GM12878 (cell line): ENCODE measurements at regions not wholly inside any gene's neighbourhood (a gene's known extent, or its start where the extent isn't known, plus 50 kb on each side); places are given as distances from the start of the nearest gene placed in this dataset.

Experiments used
- ATAC-seq: fragments of 200-7000 bp; cut with Tn5 transposase; 3 replicates; pipeline ENCODE4 v1.9.1; 2020; ENCODE audit warnings: mild to moderate bottlenecking, moderate library complexity
- BruUV-seq: library from RNA; stranded (reverse); fragments of 400-500 nt; replicated peaks from 2 replicates; lab custom pipeline; 2021; lab: Mats Ljungman, UMichigan
- CTCF ChIA-PET: fragments of 300-600 bp; sonication (Branson Sonifier 250); formaldehyde crosslinking; extraction: SDS; loops from one replicate; lab custom pipeline; 2021; ENCODE audit warnings: inconsistent platforms; lab: Yijun Ruan, JAX
- POLR2A ChIA-PET: fragments of 350-600 bp; formaldehyde crosslinking; extraction: SDS; loops from one replicate; lab custom pipeline; 2021; ENCODE audit warnings: inconsistent platforms; lab: Charles Lee
- RAD21 ChIA-PET: fragments of 300-600 bp; sonication (Branson Sonifier 250); formaldehyde crosslinking; loops from one replicate; lab custom pipeline; 2023; ENCODE audit warnings: antibody characterized with exemption; ENCODE audit not compliant: unreplicated experiment; lab: Charles Lee
- SMC1A ChIA-PET: fragments of 300-600 bp; sonication (Branson Sonifier 250); formaldehyde crosslinking; loops from one replicate; lab custom pipeline; 2023; ENCODE audit not compliant: unreplicated experiment, uncharacterized antibody; lab: Charles Lee
- DNase-seq: peaks from one replicate; pipeline ENCODE4 v3.0.0-alpha.2; 2011; ENCODE audit warnings: low read depth, low spot score
- FAIRE-seq: peaks from 3 replicates; lab custom pipeline; 2011; peaks lifted over from hg19 to GRCh38; lab: Jason Lieb, UNC
- H2AFZ ChIP-seq: 2 replicates; pipeline ENCODE4 v1.6.0; 2011; ENCODE audit warnings: low read depth, low read length, control low read depth; ENCODE audit not compliant: control insufficient read depth
- H3K27ac ChIP-seq: 2 replicates; pipeline ENCODE4 v1.5.1; 2011; ENCODE audit warnings: control low read depth; ENCODE audit not compliant: control insufficient read depth, insufficient read depth
- H3K27me3 ChIP-seq, 2 experiments: replicated peaks in 1 of 2; 2 replicates each; pipeline versions ENCODE4 v1.6.0 to v1.6.1; 2011; ENCODE audit warnings: low read length in 1 of 2; ENCODE audit not compliant: control insufficient read depth in 2 of 2, insufficient read depth in 2 of 2
- H3K36me3 ChIP-seq, 2 experiments: 2 replicates each; pipeline ENCODE4 v1.5.1; 2011; ENCODE audit warnings: low read length in 1 of 2; ENCODE audit not compliant: control insufficient read depth in 2 of 2, insufficient read depth in 2 of 2
- H3K4me1 ChIP-seq: 2 replicates; pipeline ENCODE4 v1.6.1; 2011; ENCODE audit warnings: mild to moderate bottlenecking, low read length, moderate library complexity, mixed read lengths; ENCODE audit not compliant: control insufficient read depth, insufficient read depth
- H3K4me2 ChIP-seq: 2 replicates; pipeline ENCODE4 v1.6.0; 2011; ENCODE audit warnings: control low read depth; ENCODE audit not compliant: control insufficient read depth, insufficient read depth
- H3K4me3 ChIP-seq: fragments of 200-600 bp; sonication (generic); 2 replicates; pipeline ENCODE4 v1.5.1; 2016
- H3K79me2 ChIP-seq: 2 replicates; pipeline ENCODE4 v1.6.0; 2011; ENCODE audit warnings: low read length; ENCODE audit not compliant: control insufficient read depth, insufficient read depth
- H3K9ac ChIP-seq: 2 replicates; pipeline ENCODE4 v1.8.0; 2011; ENCODE audit warnings: low read length, control low read depth, mixed read lengths; ENCODE audit not compliant: control insufficient read depth, insufficient read depth
- H3K9me3 ChIP-seq: replicated peaks from 3 replicates; pipeline ENCODE4 v1.5.1; 2011; ENCODE audit warnings: mild to moderate bottlenecking, low read length; ENCODE audit not compliant: control insufficient read depth, insufficient read depth
- H4K20me1 ChIP-seq: 2 replicates; pipeline ENCODE4 v1.6.0; 2011; ENCODE audit not compliant: control insufficient read depth, insufficient read depth
- ASH2L ChIP-seq: fragments of 300-600, 200-600 bp; sonication (generic); IDR thresholded peaks from 2 replicates; pipeline ENCODE4 v1.6.1; 2017; ENCODE audit warnings: low read depth, mild to moderate bottlenecking, borderline replicate concordance
- CBX5 ChIP-seq: sonication (generic); IDR thresholded peaks from 2 replicates; pipeline ENCODE4 v1.6.1; 2016; ENCODE audit warnings: low read depth, moderate library complexity, mild to moderate bottlenecking, inconsistent platforms
- CUX1 ChIP-seq: IDR thresholded peaks from 2 replicates; pipeline ENCODE4 v1.6.1; 2012; ENCODE audit warnings: improper control_type of control experiment, low read depth, low read length; ENCODE audit not compliant: insufficient replicate concordance
- GATAD2B ChIP-seq: fragments of 450-650 bp; conservative IDR thresholded peaks from 2 replicates; pipeline ENCODE4 v1.6.1; 2017; ENCODE audit warnings: low read depth, mild to moderate bottlenecking, moderate library complexity
- JUNB ChIP-seq: IDR thresholded peaks from 2 replicates; pipeline ENCODE4 v1.6.1; 2016; ENCODE audit warnings: antibody characterized with exemption, mild to moderate bottlenecking
- MLLT1 ChIP-seq: fragments of 450-650 bp; IDR thresholded peaks from 2 replicates; pipeline ENCODE4 v1.6.1; 2016; ENCODE audit warnings: mild to moderate bottlenecking
- NR2C1 ChIP-seq: fragments of 450-650 bp; IDR thresholded peaks from 2 replicates; pipeline ENCODE4 v1.6.1; 2017; ENCODE audit warnings: antibody characterized with exemption, mild to moderate bottlenecking, moderate library complexity
- WGBS: methylation state at CpG from one replicate; pipeline ENCODE4 v1.1.6; 2016; ENCODE audit warnings: low lambda C conversion rate; ENCODE audit not compliant: insufficient replicate concordance, insufficient coverage; ENCODE audit errors: missing lambda C conversion rate; 5-methylcytosine and 5-hydroxymethylcytosine counted together
- in situ Hi-C: fragments of 300-500 bp; cut with MboI; formaldehyde crosslinking; loops from 9 replicates; pipeline ENCODE4 v1.14.3; 2018; ENCODE audit warnings: mixed read lengths
- intact Hi-C: fragments of 100-400 bp; cut with micrococcal nuclease; formaldehyde crosslinking; loops from one replicate; pipeline ENCODE4 v1.14.2; 2022; ENCODE audit not compliant: unreplicated experiment
- TF ChIP-seq, protein P1 (sequence below): IDR thresholded peaks from 2 replicates; pipeline ENCODE4 v1.6.1; 2011; ENCODE audit warnings: borderline replicate concordance, low read depth, mild to moderate bottlenecking, moderate library complexity, mixed read lengths, low read length; ENCODE audit not compliant: insufficient read depth; ENCODE audit errors: extremely low read length

GRCh38 chr21:27803571-27803970 lies 836.7 kb upstream of the ADAMTS5 start:
- no peak for ATAC-seq
- Histone ChIP-seq H3K27ac (no peak overlapping the region), H3K4me2 (no peak overlapping the region), H3K9ac (no peak overlapping the region), H3K4me3 (no peak overlapping the region), H3K27me3 (no peaks in the 10 kb centered on the region), H3K79me2 (no peaks in the 10 kb centered on the region), H3K9me3 (no peaks in the 10 kb centered on the region), H3K36me3 (no peaks in the 10 kb centered on the region), H2AFZ (no peak overlapping the region), H3K4me1 (no peaks in the 10 kb centered on the region), H4K20me1 (no peaks in the 10 kb centered on the region)
- in situ Hi-C loops, result no loop called here
- FAIRE-seq, result no peak
- POLR2A ChIA-PET, result no interaction called here
- BruUV-seq, result no TSS peak
- intact Hi-C loops, result no loop called here
- WGBS, result 92% methylated on average over 2 of the region's 2 CpGs
- RAD21 ChIA-PET, result no interaction called here
- CTCF ChIA-PET, result interaction anchor here (1.1 kb wide), 1 partner anchor 9 kb away, joined by 3 read pairs; no protein-coding TSS in a partner anchor
- TF ChIP-seq ASH2L (no peak), JUNB (no peak), CBX5 (no peak), MLLT1 (no peak), CUX1 (no peak), NR2C1 (no peak), GATAD2B (no peak)
- TF ChIP-seq, protein P1, sequence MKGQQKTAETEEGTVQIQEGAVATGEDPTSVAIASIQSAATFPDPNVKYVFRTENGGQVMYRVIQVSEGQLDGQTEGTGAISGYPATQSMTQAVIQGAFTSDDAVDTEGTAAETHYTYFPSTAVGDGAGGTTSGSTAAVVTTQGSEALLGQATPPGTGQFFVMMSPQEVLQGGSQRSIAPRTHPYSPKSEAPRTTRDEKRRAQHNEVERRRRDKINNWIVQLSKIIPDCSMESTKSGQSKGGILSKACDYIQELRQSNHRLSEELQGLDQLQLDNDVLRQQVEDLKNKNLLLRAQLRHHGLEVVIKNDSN, result no peak
- no peak for DNase-seq
- SMC1A ChIA-PET, result interaction anchor here (0.6 kb wide), 1 partner anchor 10 kb away, joined by 3 read pairs; no protein-coding TSS in a partner anchor
